Epithelial cell of proximal tubule (primary cell): ENCODE measurements at regions not wholly inside any gene's neighbourhood (a gene's known extent, or its start where the extent isn't known, plus 50 kb on each side); places are given as distances from the start of the nearest gene placed in this dataset.
A peak's percentile ranks its signal among the peaks of the same experiment; 100 is the strongest.

Experiments used
- DNase-seq: peaks from one replicate; pipeline ENCODE4 v3.0.0-alpha.2; 2011; ENCODE audit warnings: low read depth
- H3K4me3 ChIP-seq: 2 replicates; pipeline ENCODE4 v1.5.1; 2011; ENCODE audit warnings: low read depth, mild to moderate bottlenecking, low read length
- CTCF ChIP-seq: conservative IDR thresholded peaks from 2 replicates; pipeline ENCODE4 v1.5.1; 2012; ENCODE audit warnings: low read depth, mild to moderate bottlenecking, low read length

GRCh38 chr17:71405101-71405500, 715.7 kb upstream of the SOX9 start:
- no peak overlapping the region for H3K4me3 ChIP-seq
- no peak for TF ChIP-seq CTCF
- DNase-seq, result no peak

- no peak for TF ChIP-seq CTCF
- no peak for DNase-seq
Observed at GRCh38 chr17:71407981-71408380, 712.8 kb upstream of the SOX9 start.

GRCh38 chr17:71409137-71409536, 711.7 kb upstream of the SOX9 start:
- TF ChIP-seq CTCF, result no peak
- no peak overlapping the region for H3K4me3 ChIP-seq
- DNase-seq, result peak; percentile 35

More at GRCh38 chr17:71407981-71408380, 712.8 kb upstream of the SOX9 start:
- H3K4me3 ChIP-seq, result no peak overlapping the region

GRCh38 chr17:71409712-71410111, 711.1 kb upstream of the SOX9 start:
- peak; percentile 68 for DNase-seq
- no peak overlapping the region for H3K4me3 ChIP-seq
- TF ChIP-seq CTCF, result no peak

- peak; percentile 91 for DNase-seq
- H3K4me3 ChIP-seq, result no peak overlapping the region
Observed at GRCh38 chr17:71412803-71413202, 708.0 kb upstream of the SOX9 start.

GRCh38 chr17:71413935-71414334, 706.9 kb upstream of the SOX9 start:
- DNase-seq, result no peak
- no peak overlapping the region for H3K4me3 ChIP-seq
- TF ChIP-seq CTCF, result no peak

More at GRCh38 chr17:71412803-71413202, 708.0 kb upstream of the SOX9 start:
- no peak for TF ChIP-seq CTCF

- DNase-seq, result no peak
- no peak overlapping the region for H3K4me3 ChIP-seq
- TF ChIP-seq CTCF, result no peak
Observed at GRCh38 chr17:71417142-71417541, 703.7 kb upstream of the SOX9 start.
